NCI-H345 treated with DMSO at 0.1 percent for 48 hours (cell line): ENCODE measurements at regions not wholly inside any gene's neighbourhood (a gene's known extent, or its start where the extent isn't known, plus 50 kb on each side); places are given as distances from the start of the nearest gene placed in this dataset.
"Not testable (repeated sequence)": the region's sequence is repeated elsewhere in the genome, so short reads cannot be mapped to it uniquely, and the experiment has no call there.

Experiments
- DNase-seq: peaks from one replicate; lab custom pipeline; 2025; ENCODE audit not compliant: unreplicated experiment; lab: John Stamatoyannopoulos, UW

DNA sequence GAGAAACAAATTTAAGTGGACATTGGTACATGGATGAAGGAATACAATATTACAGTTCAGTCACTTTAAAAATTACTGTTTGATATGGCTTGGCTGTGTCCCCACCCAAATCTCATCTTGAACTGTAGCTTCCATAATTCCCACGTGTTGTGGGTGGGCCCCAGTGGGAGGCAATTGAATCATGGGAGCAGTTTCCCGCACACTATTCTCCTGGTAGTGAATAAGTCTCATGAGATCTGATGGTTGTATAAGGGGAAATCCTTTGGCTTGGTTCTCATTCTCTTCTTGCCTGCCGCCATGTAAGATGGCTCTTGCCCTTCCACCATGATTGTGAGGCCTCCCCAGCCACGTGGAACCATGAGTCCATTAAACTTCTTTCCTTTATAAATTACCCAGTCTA lies 804.2 kb upstream of the FRG1 start:
- DNase-seq, result no peak

DNA sequence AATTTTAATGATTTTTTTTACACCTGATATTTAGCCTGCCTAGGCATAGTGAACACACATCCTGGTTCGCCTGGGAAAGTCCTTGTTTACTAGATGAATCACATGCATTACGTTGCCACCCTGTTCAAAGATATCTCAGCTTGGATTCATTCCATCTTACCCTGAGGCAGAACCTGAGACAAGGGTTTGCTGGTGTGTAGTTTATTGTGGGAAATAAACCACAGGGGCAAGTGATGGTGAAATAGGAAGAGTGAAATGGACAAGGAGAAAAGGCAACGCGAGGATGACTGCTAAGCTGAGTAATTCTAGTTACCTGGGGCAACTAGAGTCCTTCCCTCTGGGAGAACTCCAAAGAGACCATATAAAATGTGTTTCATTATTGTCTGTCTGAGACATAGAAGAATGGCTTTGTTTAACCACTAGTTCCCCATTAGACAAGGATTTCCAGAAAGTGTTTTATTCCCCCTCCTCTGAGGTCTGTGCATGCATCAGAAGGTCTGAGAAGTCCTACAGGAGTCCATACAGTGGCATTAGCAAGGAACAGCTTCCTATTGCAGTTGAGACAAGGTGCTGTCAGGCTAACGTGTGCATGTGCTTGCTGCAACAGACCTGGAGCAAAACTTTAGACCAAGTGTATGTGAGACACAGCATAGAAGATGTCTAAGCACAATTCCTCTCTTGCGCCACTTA lies 797.3 kb upstream of the FRG1 start:
- DNase-seq, result no peak

DNA sequence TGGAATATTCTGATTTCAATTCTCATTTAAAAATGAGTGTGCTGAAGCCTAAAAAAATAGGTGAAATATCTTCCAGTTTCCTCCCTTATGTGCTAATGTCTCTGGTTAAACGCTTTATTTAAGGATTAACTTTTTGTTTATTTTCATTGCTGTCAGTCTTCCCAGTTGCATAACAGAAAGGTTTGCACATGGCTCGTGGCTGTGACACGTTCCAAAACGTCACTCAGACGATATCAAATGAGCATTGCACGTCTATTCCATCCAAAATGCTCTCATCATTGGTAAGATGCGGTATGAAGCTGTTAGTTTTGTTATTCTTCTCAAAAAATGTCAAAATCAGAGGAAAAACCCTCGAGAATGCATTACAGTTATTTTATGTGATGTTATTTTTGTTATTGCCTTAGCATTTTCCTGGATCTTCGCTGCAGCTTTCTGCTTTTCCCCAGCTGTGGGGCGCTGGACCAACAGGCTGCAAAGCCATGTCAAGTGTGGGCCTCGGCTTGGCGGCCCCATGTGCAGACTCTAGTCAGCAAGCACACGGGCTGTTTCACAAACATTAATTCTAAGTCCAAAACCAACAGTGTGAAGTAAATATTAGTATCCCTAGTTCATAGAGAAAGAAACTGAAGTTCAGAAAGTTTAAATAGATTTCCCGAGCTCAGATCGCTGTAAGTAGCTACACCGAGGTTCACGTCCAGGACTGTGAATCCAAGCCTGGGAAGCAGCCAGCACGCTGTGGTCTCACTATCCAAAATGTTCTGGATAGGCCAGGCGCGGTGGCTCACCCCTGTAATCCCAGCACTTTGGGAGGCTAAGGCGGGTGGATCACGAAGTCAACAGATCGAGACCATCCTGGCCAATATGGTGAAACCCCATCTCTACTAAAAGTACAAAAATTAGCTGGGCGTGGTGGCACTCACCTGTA lies 793.4 kb upstream of the FRG1 start:
- no peak for DNase-seq

DNA sequence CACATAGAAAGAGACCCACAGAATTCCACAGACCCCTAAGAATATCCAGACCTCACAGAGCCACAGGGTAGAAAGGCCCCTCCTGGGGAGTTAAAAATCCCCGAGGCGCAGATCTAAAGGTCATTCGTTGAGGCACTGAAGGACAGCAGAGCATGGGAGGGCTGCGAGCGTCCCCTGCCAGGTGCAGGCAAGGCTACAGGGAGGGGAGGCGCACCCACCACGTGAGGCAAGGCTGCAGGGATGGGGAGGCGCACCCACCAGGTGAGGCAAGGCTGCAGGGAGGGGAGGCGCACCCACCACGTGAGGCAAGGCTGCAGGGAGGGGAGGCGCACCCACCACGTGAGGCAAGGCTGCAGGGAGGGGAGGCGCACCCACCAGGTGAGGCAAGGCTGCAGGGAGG lies 785.6 kb upstream of the FRG1 start:
- DNase-seq, result not testable (repeated sequence)

DNA sequence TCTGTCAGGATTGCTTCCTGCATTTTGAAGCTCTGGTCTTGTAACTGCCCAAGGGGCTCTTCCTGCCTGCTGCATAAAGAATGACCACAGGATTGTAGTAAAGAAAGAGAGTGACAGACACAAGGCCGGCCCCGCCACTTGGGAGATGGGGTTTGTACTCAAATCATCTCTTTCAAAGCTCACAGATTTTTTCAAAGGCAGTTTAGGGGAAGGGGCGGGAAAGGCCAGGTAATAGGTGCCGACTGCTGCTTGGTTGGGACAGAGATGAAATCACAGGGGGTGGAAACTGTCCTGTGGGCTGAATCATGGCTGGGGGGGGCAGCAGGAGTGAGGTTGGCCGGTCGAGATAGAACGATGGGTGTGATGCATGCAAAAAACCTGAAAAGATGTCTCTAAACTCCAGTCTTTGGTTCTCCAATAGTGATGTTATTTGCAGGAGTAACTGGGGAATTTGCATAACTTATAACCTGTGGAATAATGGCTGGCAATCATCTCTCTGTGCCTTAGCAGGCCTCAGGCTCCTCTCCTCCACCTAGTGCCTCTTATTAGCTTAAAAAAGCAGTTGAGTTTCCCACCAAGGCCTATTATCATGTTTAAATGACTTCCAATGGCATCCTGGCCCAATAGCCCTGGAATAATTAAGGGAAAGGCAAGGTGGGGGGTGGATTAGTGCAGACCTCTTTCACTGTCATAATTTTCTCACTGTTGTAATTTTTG lies 778.4 kb upstream of the FRG1 start:
- no peak for DNase-seq

DNA sequence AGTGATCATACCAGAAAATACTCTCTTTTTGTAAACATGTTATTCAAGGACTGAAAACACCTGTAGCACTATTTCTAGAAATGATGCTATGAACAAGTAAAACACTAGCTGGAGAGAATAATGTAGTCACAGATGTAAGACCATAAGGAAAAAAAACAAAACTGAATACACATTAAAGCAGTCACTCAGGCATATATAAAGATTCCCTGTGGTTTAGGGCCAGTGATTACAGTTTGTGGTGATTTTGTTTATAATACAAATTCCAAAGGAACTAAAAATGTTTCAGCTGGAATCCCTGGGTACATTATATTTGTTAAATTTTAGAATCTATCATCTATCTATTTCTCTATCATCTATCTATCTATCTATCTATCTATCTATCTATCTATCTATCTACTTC lies 777.8 kb upstream of the FRG1 start:
- no peak for DNase-seq

DNA sequence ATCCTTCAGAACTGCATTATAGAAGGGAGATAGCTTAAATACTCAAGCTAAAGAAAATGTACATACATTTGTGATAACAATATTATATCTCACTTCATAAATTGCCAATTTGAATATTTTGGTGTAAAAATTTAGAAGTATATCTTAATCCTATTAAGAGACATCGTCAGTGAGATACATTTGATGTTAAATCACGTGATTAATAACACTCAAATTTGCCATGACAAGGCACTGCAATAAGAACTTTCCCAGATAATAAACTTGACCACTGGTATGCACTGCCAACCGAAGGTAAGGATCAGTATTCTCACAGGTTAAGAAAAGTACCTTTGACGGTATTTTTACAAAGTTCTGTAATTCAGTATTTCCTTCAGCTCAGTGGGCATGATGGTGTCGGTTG lies 764.7 kb upstream of the FRG1 start:
- DNase-seq, result no peak

DNA sequence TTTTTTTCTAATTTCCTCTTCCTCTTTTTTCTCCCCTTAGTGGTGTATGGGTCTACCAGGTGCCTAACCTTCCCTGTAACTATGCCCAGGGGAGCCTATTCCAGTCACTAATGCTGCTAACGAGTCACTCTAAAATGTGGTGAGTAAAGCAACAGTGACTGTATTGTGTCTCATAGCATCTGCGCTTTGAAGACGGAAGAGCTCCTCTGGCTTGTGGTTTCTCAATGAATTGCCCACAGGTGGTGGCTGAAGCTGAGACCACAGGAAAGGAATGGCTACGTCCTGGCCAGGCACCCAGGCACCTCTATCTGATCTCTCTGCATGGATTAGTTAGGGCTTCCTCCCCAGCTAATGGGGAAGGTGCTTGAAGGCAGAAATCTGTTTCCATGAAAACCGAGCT lies 763.5 kb upstream of the FRG1 start:
- no peak for DNase-seq

DNA sequence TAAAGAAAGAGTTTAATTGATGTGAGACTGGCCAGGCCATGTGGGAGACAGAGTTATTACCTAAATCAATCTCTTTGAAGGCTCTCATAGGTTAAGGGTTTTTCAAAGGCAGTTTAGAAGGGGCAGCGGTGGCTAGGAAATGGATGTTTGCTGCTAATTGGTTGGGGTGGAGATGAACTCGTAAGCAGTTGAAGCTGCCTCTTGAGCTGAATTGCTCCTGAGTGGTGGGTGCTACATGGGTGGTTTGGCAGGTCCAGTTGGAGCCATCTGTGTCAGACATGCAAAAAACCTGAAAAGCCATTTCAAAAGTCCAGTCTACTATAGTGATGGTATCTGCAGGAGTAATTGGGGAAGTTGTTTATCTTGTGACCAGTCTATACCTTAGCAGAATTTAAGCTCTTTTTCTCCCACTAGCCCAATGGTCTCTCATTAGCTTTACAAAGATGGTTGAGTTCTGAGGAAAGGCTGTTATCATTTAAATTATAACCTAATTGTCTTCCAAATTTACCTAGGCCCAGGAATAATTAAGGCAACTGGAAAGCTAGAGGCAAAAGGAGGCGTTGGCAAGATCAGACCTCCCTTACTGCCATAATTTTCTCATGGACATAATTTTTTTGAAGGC lies 762.4 kb upstream of the FRG1 start:
- no peak for DNase-seq

DNA sequence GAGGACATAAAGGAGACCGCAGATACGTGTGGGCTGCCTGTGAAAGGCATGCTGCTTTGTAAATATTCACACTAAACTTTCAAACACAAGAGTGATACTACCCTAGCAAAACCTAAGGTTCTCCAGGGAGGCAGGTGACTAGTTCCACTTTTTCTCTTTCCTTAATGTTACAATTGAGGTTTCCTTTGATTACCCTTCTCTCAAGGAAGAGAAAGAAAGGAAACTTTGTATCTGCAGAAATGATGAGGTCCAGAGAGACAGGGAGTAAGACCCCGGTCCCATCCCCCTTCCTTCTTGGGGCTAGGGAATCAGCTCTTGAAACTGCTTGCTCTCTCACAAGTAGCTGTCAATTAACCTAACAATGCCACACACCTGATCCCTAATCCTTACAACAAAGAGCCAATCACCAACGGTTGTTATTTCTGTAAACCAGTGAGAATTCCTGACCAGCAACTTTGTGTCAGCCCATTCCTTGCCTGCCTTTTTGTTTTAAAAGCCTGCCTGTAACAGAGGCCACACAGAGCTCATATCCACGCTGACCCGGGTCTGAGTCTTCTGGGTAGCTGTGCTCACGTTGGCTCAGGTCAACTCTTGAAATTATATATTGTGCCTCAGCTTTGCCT lies 754.8 kb upstream of the FRG1 start:
- no peak for DNase-seq

DNA sequence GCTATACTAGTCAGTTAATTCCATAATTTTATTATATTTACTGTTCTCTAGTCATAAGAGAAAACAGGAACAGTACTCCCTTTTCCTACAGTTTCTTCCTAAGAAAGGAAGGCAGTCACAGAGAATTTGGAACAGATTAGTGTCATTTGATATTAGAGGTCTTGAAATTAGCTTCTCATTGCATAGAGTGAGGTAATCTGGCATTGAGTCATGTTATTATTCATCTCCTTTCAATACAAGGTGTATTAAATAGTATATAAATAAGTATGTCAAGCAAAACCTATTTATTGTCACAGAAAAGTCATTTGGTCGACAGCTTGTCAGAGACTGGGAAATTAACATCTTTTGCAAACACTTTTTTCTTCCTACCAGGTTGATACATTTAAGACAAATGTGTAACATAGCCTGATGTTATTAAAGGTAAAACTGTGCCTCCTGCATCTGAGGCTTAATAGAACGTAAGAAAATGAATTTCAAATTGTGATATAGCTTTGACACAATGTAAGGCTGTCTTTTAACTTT lies 753.1 kb upstream of the FRG1 start:
- DNase-seq, result no peak

DNA sequence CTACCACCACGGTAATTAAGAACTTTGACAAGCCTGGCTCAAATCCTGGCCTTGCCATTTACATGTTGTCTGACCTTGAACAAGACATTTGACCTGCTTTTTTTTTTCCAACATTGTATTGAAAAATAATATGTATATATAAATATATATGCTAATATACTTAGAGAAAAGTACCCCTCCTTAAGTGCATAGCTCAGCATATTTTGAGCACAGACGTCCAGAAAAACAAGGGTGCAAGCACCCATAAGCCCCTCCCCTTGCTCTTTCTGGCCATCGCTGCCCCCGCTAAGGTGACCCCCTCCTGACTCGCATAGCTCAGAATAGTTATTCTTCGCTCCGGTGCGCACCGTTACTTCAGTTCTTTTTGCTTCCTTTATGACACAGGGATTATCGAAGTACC lies 742.0 kb upstream of the FRG1 start:
- no peak for DNase-seq

DNA sequence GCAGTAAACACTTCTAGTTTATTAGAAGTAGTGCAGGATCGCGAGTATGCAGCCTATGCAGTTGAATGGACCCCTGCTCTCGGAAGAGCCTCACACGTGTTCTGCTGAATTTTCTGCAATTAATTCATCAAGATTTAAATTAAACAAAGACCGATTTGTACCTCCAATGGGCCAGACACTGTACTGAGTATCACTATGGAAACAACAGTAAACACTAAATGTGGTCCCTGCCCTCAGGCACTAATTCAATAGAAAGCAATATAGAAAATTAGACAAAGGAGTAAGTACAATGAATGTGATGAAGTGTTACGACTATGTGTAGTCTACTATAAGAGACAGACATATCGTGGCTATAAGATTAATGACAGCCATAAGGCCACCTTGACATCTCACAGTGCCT lies 740.3 kb upstream of the FRG1 start:
- DNase-seq, result no peak

DNA sequence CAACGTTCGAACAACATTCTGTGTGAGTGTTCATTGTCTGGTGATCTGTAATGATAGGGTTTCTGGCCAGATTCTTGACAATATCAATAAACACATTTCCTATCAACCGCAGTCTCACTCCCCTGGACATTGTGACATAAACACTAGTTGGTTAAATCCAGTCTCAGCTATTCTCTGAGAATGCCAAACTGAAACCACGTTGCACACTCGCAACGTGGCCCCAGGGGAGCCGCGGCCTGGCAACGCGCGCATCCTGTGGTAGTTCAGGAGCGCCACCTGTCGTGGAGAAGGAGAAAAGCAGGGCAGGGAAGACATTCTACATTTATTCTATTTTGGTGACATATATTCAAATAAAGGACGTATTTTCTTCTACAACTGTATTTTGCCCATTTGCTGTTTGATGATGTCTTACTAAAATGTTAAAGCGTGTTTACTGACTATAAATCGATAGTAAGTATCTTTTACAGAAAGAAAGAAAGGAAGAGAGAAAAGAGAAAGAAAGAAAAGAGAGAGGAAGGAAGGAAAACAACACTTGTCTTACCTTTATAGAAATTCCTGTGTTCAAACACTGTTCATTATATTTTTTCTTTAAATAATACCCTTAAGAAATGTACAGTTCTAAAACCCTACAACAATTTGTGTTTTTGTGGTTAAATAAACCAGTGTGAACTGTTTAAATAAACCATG lies 738.3 kb upstream of the FRG1 start:
- peak; percentile 43 for DNase-seq

DNA sequence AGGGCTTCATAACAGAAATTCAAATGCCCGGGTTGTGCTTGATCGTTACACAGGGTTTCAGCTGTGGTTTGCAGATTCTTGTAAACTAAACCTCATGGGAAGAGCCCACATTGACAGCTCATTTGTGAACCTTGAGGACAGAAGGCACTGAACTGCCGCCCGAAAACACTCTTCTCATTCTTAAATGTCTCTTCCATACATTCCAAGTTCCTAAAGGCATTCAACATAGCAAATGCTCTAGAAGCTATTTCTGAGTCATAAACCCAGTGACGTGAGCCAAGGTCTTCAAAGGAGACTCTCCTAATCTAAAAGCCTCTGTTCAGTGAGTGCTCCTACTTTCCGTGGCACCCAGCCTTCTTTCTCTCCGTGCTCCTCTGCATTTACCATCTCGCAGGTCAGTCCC lies 737.8 kb upstream of the FRG1 start:
- DNase-seq, result no peak

DNA sequence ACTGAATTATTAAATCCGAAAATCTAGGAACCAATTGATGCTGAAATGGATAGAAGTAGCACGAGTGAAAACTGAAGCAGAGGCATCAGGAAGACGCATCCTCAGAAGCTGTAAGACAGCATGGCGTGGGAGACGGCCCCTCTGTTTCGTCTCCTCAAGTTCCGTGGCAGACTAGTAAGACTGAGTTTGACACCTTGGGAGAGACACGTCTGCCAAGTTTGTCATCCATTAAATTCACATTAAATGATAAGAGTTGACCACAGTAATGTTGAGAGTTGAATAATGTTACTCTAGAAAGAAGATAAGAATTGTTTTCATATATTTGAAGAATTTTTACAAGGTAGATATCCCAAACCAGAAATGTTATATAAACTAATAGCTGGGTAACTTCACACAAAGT lies 736.1 kb upstream of the FRG1 start:
- no peak for DNase-seq

DNA sequence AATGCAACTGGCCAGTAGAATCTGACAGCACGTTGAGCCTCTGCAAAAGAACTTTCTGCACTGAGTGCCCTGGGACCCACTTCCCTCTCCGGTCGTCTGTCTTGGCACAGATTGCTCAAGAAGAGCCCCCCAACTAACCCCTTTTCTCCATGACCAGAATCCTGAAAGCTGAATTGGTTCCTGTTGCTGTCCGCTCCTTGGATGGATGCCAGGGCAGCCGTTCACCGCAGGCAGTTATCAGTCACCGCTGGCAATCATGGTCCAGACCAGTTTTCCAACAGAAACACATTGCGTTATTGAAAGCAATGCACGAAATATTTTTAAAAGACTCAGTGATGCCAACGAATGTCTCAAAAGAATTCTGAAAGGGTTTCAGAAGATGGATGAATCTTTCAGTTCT lies 733.7 kb upstream of the FRG1 start:
- DNase-seq, result no peak

DNA sequence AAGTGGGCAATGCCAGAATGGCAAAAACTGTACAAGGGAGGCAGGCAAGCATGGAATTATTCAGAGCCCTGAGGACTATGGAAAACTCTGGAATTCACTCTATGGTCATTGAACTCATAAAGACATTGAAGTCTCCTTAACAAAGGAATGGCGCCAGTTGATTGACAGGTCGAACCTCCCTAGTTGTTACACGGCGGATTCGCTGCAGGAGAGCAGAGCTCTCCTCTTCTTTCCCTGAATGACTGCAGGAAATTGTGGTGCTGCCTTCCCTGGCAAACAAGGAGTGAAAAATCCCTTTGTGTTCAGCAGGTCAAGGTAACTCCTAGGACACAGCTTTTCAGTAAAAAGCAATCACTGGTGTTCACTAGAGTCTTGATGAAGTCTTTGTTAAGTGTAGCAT lies 732.8 kb upstream of the FRG1 start:
- no peak for DNase-seq

DNA sequence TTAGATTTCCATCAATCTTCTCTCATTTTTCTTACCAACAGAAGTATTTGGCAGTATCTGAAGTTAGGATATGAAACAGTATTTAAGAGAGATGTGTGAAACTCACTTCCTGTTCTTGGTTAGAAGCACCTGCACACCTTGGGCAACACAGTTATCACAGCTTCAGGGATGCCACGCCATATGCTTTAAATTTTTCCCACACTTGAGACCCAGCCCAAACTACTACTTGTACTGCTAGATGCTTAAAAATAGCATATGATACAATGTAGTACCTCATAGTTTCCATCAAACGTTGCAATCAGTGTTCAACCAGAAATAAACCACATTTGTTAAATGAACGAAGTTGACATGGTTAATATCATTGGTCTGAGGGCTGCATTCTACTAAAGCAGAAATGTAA lies 725.1 kb upstream of the FRG1 start:
- DNase-seq, result no peak

DNA sequence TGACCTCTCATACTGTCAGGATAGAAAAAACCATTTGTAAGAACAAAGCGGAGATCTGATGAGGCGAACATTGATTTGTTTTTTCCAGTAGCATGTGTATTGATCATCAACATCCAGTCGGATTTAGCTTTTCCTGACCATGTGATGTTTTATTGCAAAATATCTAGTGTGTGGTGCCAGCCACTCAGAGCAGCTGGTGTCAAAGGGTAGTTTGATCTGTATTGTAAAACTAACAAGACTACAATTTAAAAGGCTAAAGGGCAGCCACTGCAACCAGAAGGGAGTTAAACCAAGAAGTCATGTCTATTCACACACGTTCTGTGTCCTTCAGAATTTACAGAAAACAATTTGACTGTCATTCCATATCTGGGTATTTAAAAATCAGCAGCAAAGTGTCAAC lies 719.0 kb upstream of the FRG1 start:
- no peak for DNase-seq
